OCI-LY1 (cell line): ENCODE measurements at regions not wholly inside any gene's neighbourhood (a gene's known extent, or its start where the extent isn't known, plus 50 kb on each side); places are given as distances from the start of the nearest gene placed in this dataset.

Experiments
- H2AFZ ChIP-seq: fragments of 200-600 bp; sonication (generic), shearing (Covaris generic); 2 replicates; pipeline ENCODE4 v1.6.0; 2014; ENCODE audit warnings: antibody characterized with exemption, mild to moderate bottlenecking, low read length
- H3F3A ChIP-seq: fragments of 200-600 bp; sonication (generic), shearing (Covaris generic); 2 replicates; pipeline ENCODE4 v1.6.0; 2014; ENCODE audit warnings: mild to moderate bottlenecking, antibody characterized with exemption, low read length, moderate library complexity; ENCODE audit not compliant: insufficient read depth
- H3K27ac ChIP-seq: fragments of 200-600 bp; sonication (generic); 2 replicates; pipeline ENCODE4 v1.5.1; 2014; ENCODE audit warnings: low read length, mixed run types, mild to moderate bottlenecking, low read depth; ENCODE audit not compliant: poor library complexity, severe bottlenecking
- H3K27me3 ChIP-seq: fragments of 200-600 bp; sonication (generic); 2 replicates; pipeline ENCODE4 v1.6.0; 2014; ENCODE audit warnings: antibody characterized with exemption, mild to moderate bottlenecking, low read length, moderate library complexity; ENCODE audit not compliant: insufficient read depth
- H3K36me3 ChIP-seq: fragments of 200-600 bp; sonication (generic); 2 replicates; pipeline ENCODE4 v1.6.1; 2014; ENCODE audit warnings: mild to moderate bottlenecking, antibody characterized with exemption, low read length, moderate library complexity, mixed read lengths; ENCODE audit not compliant: insufficient read depth
- H3K4me1 ChIP-seq: fragments of 200-600 bp; sonication (generic); 2 replicates; pipeline ENCODE4 v1.5.1; 2014; ENCODE audit warnings: mild to moderate bottlenecking, low read length, moderate library complexity; ENCODE audit not compliant: insufficient read depth, severe bottlenecking
- H3K4me2 ChIP-seq: fragments of 200-600 bp; sonication (generic), shearing (Covaris generic); 2 replicates; pipeline ENCODE4 v1.6.1; 2014; ENCODE audit warnings: low read length
- H3K4me3 ChIP-seq: fragments of 200-600 bp; sonication (generic); 2 replicates; pipeline ENCODE4 v1.5.1; 2014; ENCODE audit warnings: low read length, low read depth, mild to moderate bottlenecking, mixed read lengths; ENCODE audit not compliant: poor library complexity, severe bottlenecking
- H3K79me2 ChIP-seq: fragments of 200-600 bp; shearing (Covaris generic); 2 replicates; pipeline ENCODE4 v1.6.1; 2016; ENCODE audit warnings: mixed run types, low read length, mixed read lengths; ENCODE audit not compliant: insufficient read depth
- H3K9ac ChIP-seq: fragments of 200-600 bp; sonication (generic), shearing (Covaris generic); 2 replicates; pipeline ENCODE4 v1.6.1; 2014; ENCODE audit warnings: mild to moderate bottlenecking, low read length, mixed read lengths
- H3K9me2 ChIP-seq: fragments of 200-600 bp; sonication (generic), shearing (Covaris generic); 2 replicates; pipeline ENCODE4 v1.6.1; 2014; ENCODE audit warnings: low read depth, mild to moderate bottlenecking, low read length, mixed read lengths
- H3K9me3 ChIP-seq: fragments of 200-600 bp; shearing (Covaris generic); 2 replicates; pipeline ENCODE4 v1.6.1; 2014; ENCODE audit warnings: low read length, mixed read lengths
- H4K20me1 ChIP-seq: fragments of 200-600 bp; sonication (generic), shearing (Covaris generic); 2 replicates; pipeline ENCODE4 v1.6.0; 2016; ENCODE audit warnings: mild to moderate bottlenecking, low read length; ENCODE audit not compliant: insufficient read depth
- CTCF ChIP-seq: fragments of 200-600 bp; sonication (generic), shearing (Covaris generic); IDR thresholded peaks from 2 replicates; pipeline ENCODE4 v1.5.1; 2017; ENCODE audit warnings: mild to moderate bottlenecking, antibody characterized with exemption, low read length, moderate library complexity, mixed read lengths
- EZH2 ChIP-seq: fragments of 200-600 bp; sonication (generic), shearing (Covaris generic); IDR thresholded peaks from 2 replicates; pipeline ENCODE4 v1.8.0; 2017; ENCODE audit warnings: borderline replicate concordance, mixed run types, mild to moderate bottlenecking, antibody characterized with exemption, low read length, moderate library complexity, mixed read lengths

- Histone ChIP-seq H4K20me1 (no peaks in the 10 kb centered on the region), H3K9ac (no peak overlapping the region), H3F3A (no peaks in the 10 kb centered on the region), H3K4me2 (no peak overlapping the region), H3K27me3 (no peaks in the 10 kb centered on the region), H3K36me3 (no peaks in the 10 kb centered on the region), H3K4me3 (no peak overlapping the region), H3K4me1 (no peaks in the 10 kb centered on the region), H3K79me2 (no peaks in the 10 kb centered on the region), H3K27ac (no peak overlapping the region), H2AFZ (no peak overlapping the region), H3K9me2 (no peaks in the 10 kb centered on the region), H3K9me3 (no peaks in the 10 kb centered on the region)
- no peak for TF ChIP-seq CTCF
- TF ChIP-seq EZH2, result no peak
Observed at GRCh38 chr2:76564734-76565133, 854.0 kb upstream of the GCFC2 start.

- no peaks in the 10 kb centered on the region for H3K4me1 ChIP-seq
- no peak overlapping the region for H3K9ac ChIP-seq
- no peaks in the 10 kb centered on the region for H4K20me1 ChIP-seq
- H3K79me2 ChIP-seq, result no peaks in the 10 kb centered on the region
- no peaks in the 10 kb centered on the region for H3K9me3 ChIP-seq
- H3K9me2 ChIP-seq, result no peaks in the 10 kb centered on the region
- TF ChIP-seq CTCF, result no peak
- TF ChIP-seq EZH2, result no peak
- H3K27ac ChIP-seq, result no peak overlapping the region
- no peak overlapping the region for H3K4me3 ChIP-seq
- H3K27me3 ChIP-seq, result no peaks in the 10 kb centered on the region
- no peaks in the 10 kb centered on the region for H3K36me3 ChIP-seq
- no peak overlapping the region for H3K4me2 ChIP-seq
- H2AFZ ChIP-seq, result no peak overlapping the region
- H3F3A ChIP-seq, result no peaks in the 10 kb centered on the region
Observed at GRCh38 chr2:76563730-76564129, 853.0 kb upstream of the GCFC2 start.

GRCh38 chr2:76558157-76558556 is 847.4 kb upstream of the GCFC2 start:
- H3K36me3 ChIP-seq, result no peaks in the 10 kb centered on the region
- no peaks in the 10 kb centered on the region for H3K9me3 ChIP-seq
- no peaks in the 10 kb centered on the region for H4K20me1 ChIP-seq
- H3K27me3 ChIP-seq, result no peaks in the 10 kb centered on the region
- H3K27ac ChIP-seq, result no peak overlapping the region
- H3K4me1 ChIP-seq, result no peaks in the 10 kb centered on the region
- no peak for TF ChIP-seq EZH2
- no peak for TF ChIP-seq CTCF
- no peak overlapping the region for H3K9ac ChIP-seq
- H3K79me2 ChIP-seq, result no peaks in the 10 kb centered on the region
- H3K4me3 ChIP-seq, result no peak overlapping the region
- H3K4me2 ChIP-seq, result no peak overlapping the region
- H3K9me2 ChIP-seq, result no peaks in the 10 kb centered on the region
- H2AFZ ChIP-seq, result no peak overlapping the region
- H3F3A ChIP-seq, result no peaks in the 10 kb centered on the region
